NT2/D1 (cell line): ENCODE measurements at regions not wholly inside any gene's neighbourhood (a gene's known extent, or its start where the extent isn't known, plus 50 kb on each side); places are given as distances from the start of the nearest gene placed in this dataset.
A peak's percentile ranks its signal among the peaks of the same experiment; 100 is the strongest.

Experiments used
- DNase-seq: peaks from one replicate; pipeline ENCODE4 v3.0.0-alpha.2; 2011; ENCODE audit warnings: low read depth, low spot score
- H3K27me3 ChIP-seq: 2 replicates; pipeline ENCODE4 v1.6.0; 2011; ENCODE audit warnings: mild to moderate bottlenecking; ENCODE audit not compliant: insufficient read length, insufficient read depth
- H3K36me3 ChIP-seq: 2 replicates; pipeline ENCODE4 v1.6.1; 2011; ENCODE audit warnings: mild to moderate bottlenecking, low read length, mixed read lengths; ENCODE audit not compliant: insufficient read depth, insufficient read length
- H3K4me1 ChIP-seq: 2 replicates; pipeline ENCODE4 v1.5.1; 2011; ENCODE audit not compliant: insufficient read depth, insufficient read length
- H3K4me3 ChIP-seq: 2 replicates; pipeline ENCODE4 v1.5.1; 2011; ENCODE audit warnings: low read depth; ENCODE audit not compliant: insufficient read length
- H3K9ac ChIP-seq: 2 replicates; pipeline ENCODE4 v1.6.0; 2011; ENCODE audit warnings: low read depth; ENCODE audit not compliant: insufficient read length
- H3K9me3 ChIP-seq: 2 replicates; pipeline ENCODE4 v1.5.1; 2011; ENCODE audit warnings: mild to moderate bottlenecking, low read length; ENCODE audit not compliant: insufficient read depth
- SUZ12 ChIP-seq: IDR thresholded peaks from 2 replicates; pipeline ENCODE4 v1.6.1; 2011; ENCODE audit not compliant: insufficient read length, insufficient read depth; ENCODE audit errors: extremely low read depth
- YY1 ChIP-seq: IDR thresholded peaks from 2 replicates; pipeline ENCODE4 v1.6.1; 2011; ENCODE audit not compliant: insufficient read length, insufficient read depth
- ZNF274 ChIP-seq: IDR thresholded peaks from 2 replicates; pipeline ENCODE4 v1.6.1; 2011; ENCODE audit warnings: mild to moderate bottlenecking, low read depth, low read length

- H3K4me1 ChIP-seq = no peaks in the 10 kb centered on the region
- DNase-seq = no peak
- H3K27me3 ChIP-seq = no peaks in the 10 kb centered on the region
- H3K36me3 ChIP-seq = no peaks in the 10 kb centered on the region
- H3K9me3 ChIP-seq = peaks cover 21% of the 10 kb centered on the region; the same call in 1 of the 2 replicates
- TF ChIP-seq SUZ12 = no peak
- no peak overlapping the region for H3K4me3 ChIP-seq
- no peak overlapping the region for H3K9ac ChIP-seq
Measured at GRCh38 chr6:164581563-164581962, 727.8 kb downstream of the C6orf118 start.

DNA sequence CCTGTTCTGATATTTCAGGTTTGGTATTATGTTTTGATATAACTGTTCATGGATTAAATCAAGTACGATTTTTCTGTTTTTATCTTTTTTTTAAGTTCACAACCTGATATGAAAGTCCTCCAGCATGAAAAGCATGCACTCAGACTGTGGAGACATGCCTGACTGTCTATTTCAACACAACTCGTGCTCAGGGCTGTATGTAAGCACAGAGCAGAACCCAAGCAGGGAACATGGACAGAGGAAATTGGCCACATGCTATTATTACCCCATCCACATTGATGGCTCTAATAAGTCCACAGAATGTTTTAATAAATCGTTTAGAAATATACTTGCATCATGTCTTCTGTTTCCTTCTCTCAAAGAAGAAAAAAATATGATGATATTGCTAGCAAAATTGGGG, 730.4 kb downstream of the C6orf118 start:
- Histone ChIP-seq H3K4me3 (no peak overlapping the region), H3K9me3 (peaks cover 21% of the 10 kb centered on the region; the same call in 1 of the 2 replicates), H3K9ac (no peak overlapping the region), H3K4me1 (no peaks in the 10 kb centered on the region), H3K27me3 (no peaks in the 10 kb centered on the region), H3K36me3 (no peaks in the 10 kb centered on the region)
- no peak for TF ChIP-seq SUZ12
- no peak for TF ChIP-seq ZNF274
- TF ChIP-seq YY1 = no peak
- DNase-seq = no peak

DNA sequence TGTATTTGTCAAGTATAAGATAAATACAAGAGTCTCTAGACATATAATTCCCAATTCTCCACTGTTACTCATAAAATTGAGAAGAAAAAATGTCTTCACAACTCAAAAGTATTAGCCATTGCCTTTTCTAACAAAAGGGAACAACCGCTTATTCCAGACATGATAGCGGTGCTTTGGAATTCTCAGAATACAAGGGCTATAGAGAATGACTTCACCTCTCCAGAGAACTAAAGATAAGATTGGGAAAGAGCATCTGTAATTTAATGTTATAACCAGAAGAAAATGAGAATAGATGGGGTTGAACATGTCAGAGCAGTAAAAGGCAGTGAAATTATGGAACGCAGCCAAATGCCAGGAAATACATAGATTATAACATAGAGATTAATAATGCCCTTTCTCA, 730.8 kb downstream of the C6orf118 start:
- Histone ChIP-seq H3K27me3 (no peaks in the 10 kb centered on the region), H3K9me3 (peaks cover 21% of the 10 kb centered on the region; the same call in 1 of the 2 replicates), H3K4me3 (no peak overlapping the region), H3K36me3 (no peaks in the 10 kb centered on the region), H3K9ac (no peak overlapping the region), H3K4me1 (no peaks in the 10 kb centered on the region)
- DNase-seq = no peak
- TF ChIP-seq ZNF274 (no peak), SUZ12 (no peak), YY1 (no peak)

DNA sequence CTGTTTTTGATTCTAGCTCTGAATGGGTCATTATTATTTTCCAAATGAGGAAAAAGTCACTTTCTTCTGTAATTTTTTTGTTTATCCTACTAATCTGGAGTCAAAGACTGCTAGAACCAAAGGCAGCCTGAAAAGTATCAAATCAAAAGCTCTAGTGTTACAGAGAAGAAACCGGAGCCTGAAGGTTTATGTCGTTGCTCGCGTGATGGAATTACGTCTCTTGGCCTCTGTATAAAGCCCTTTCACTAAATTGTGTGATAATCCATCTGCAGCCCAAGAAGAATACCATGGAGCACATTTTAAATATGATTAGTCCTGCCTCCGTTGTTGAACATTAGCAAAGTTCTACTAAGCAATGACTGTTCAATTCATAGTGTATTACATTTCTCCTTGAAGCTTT, 738.6 kb downstream of the C6orf118 start:
- Histone ChIP-seq H3K4me1 (no peaks in the 10 kb centered on the region), H3K36me3 (no peaks in the 10 kb centered on the region), H3K4me3 (no peak overlapping the region), H3K9me3 (no peaks in the 10 kb centered on the region; the same call in 1 of the 2 replicates), H3K27me3 (no peaks in the 10 kb centered on the region), H3K9ac (no peak overlapping the region)
- DNase-seq = no peak
- TF ChIP-seq SUZ12 (no peak), YY1 (no peak), ZNF274 (no peak)

GRCh38 chr6:164569509-164569908, 739.9 kb downstream of the C6orf118 start:
- TF ChIP-seq YY1 = no peak
- TF ChIP-seq ZNF274 = no peak
- no peak for TF ChIP-seq SUZ12
- no peaks in the 10 kb centered on the region for H3K27me3 ChIP-seq
- no peaks in the 10 kb centered on the region for H3K4me1 ChIP-seq
- no peaks in the 10 kb centered on the region; the same call in 1 of the 2 replicates for H3K9me3 ChIP-seq
- peak; percentile 30 for DNase-seq
- no peak overlapping the region for H3K9ac ChIP-seq
- H3K4me3 ChIP-seq = no peak overlapping the region
- H3K36me3 ChIP-seq = no peaks in the 10 kb centered on the region

DNA sequence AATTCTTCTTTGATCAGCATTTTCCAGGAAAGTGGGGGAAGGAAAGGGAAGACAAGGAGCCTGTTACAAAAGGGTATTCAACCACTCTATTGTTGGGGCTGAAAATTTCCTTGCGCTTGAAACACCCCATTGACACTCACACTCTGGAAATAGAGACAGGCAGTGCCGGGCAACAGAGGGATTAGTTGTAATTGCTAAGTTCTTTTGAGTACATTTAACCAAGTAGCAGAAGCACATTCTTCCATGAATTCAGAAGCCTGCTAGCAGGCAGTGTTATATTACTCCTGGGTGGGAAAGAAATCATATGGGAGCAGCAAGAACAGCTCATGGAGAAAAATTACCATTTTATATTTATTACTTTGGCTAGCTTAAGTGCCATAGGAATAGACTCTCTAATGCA, 745.5 kb downstream of the C6orf118 start:
- Histone ChIP-seq H3K36me3 (no peaks in the 10 kb centered on the region), H3K4me1 (no peaks in the 10 kb centered on the region), H3K4me3 (no peak overlapping the region), H3K27me3 (no peaks in the 10 kb centered on the region), H3K9ac (no peak overlapping the region), H3K9me3 (peaks cover 19% of the 10 kb centered on the region; the same call in 1 of the 2 replicates)
- no peak for TF ChIP-seq ZNF274
- TF ChIP-seq SUZ12 = no peak
- no peak for TF ChIP-seq YY1
- DNase-seq = no peak

GRCh38 chr6:164561656-164562055, 747.7 kb downstream of the C6orf118 start:
- Histone ChIP-seq H3K36me3 (no peaks in the 10 kb centered on the region), H3K27me3 (no peaks in the 10 kb centered on the region), H3K4me1 (no peaks in the 10 kb centered on the region), H3K9me3 (peaks cover 19% of the 10 kb centered on the region; the same call in 1 of the 2 replicates), H3K4me3 (no peak overlapping the region), H3K9ac (no peak overlapping the region)
- TF ChIP-seq SUZ12 (no peak), YY1 (no peak), ZNF274 (no peak)
- DNase-seq = no peak
